HG03460 (cell line): ENCODE measurements at regions not wholly inside any gene's neighbourhood (a gene's known extent, or its start where the extent isn't known, plus 50 kb on each side); places are given as distances from the start of the nearest gene placed in this dataset.

Experiments used
- ATAC-seq: cut with Tn5 transposase; IDR thresholded peaks from one replicate; pipeline ENCODE4 v1.9.1; 2021; ENCODE audit not compliant: unreplicated experiment

GRCh38 chr6:8219352-8219943, 117.1 kb upstream of the EEF1E1 start:
- peak; percentile 54 for ATAC-seq

GRCh38 chr6:8218861-8219260, 116.5 kb upstream of the EEF1E1 start:
- no peak for ATAC-seq

DNA sequence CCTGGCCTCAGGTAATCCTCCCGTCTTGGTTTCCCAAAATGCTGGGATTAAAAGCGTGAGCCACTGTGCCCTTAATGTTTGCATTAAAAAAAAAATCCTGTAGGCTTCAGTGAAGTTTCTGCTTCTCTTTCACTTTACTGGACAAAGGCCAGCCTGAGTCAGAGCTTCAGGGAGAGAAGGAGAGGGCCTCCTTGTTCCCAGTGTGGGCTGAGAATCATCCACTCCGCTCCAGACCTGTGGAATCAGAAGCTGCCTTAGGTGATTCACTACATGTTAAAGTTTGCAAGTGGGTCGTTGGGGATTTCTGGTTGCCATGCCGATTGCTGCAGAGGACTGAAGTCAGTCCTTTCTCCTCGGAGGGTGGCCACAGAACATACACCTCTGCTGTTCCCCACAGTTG, 113.3 kb upstream of the EEF1E1 start:
- no peak for ATAC-seq

GRCh38 chr6:8213995-8214394, 111.6 kb upstream of the EEF1E1 start:
- ATAC-seq: no peak

- ATAC-seq: no peak
Observed at GRCh38 chr6:8212720-8213434, 110.5 kb upstream of the EEF1E1 start.

- no peak for ATAC-seq
Observed at GRCh38 chr6:8207869-8208191, 105.5 kb upstream of the EEF1E1 start.

DNA sequence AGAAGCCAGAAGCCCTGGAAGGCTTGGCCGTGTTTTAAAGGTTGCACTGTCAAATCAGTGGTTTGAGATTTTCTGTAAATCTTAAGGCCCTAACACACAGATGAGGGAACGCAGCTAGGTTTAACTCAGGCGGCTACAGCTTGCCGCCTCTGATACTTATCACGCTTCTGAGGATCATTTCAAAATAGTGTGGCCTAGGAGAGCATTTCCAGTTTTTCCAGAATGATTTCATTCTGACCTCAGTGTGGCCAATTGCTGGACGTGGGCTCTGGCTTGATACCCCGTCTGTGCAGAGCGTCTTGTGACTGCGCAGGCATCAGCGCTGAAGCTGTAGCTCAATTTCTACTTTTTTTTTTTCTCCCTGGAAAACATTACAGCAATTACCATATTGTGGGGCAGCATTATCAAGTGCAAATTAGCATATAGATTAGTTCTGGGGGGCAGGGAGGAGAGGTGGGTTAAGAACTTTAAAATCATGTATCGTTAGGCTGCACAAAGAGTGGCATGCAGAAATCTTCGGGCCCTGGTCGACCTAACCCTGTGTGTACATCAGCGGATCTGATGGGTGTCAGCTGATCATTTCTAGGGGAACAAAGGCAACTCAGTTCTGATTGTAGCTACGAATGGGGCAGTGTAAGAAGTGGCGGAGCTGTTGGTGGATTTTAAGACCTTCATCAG, 105.0 kb upstream of the EEF1E1 start:
- no peak for ATAC-seq

DNA sequence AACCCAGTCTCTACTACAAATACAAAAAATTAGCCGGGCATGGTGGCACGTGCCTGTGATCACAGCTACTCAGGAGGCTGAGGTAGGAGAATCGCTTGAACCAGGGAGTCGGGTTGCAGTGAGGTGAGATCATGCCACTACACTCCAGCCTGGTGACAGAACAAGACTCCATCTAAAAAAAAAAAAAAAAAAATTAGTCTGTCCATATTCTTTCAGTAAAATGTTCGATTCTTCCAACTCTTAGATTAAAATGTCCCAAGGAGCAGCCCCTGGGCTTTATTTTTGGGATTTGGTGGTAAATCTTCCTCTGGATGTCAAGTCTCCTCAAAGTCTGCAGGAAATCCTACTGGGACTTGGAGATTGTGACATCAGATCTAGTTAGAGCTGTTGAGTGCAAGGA, 101.0 kb upstream of the EEF1E1 start:
- no peak for ATAC-seq

DNA sequence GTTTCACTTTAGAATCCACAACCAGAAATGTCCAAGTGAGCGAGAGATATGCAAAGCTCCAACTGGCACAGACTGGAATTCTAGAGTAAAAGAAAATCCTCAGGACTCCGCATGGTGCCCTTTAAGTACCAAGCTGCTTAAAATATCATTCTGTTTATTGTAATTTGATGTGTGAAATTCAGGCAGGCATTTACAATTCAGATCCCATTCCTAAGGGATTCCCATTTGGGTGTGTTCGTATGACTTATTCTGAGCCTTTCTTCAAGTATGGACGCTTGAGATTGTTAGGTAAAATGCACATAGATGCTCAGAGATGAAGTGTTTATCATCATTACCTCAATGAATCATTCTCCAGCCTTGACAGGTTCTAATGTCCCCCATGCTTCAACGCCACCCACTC, 99.3 kb upstream of the EEF1E1 start:
- ATAC-seq: no peak

- no peak for ATAC-seq
Observed at GRCh38 chr6:8200255-8200654, 97.9 kb upstream of the EEF1E1 start.

DNA sequence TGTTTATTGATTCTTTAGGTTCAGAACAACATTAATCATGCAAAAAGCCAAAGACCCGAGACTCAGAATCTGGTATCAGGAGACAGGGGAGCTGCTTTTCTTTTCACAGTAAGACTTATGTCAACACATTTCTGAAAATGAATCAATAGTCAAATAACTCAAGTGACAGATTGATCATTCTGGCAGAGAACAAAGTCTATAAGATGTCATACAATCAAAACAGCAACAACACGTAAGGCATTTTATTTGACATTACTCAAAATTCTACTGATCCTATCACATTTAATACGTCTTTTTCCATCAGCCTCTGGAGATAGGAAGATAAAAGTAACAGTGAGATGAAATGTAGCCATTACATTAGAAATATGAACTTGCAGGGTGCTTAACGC, 93.4 kb upstream of the EEF1E1 start:
- no peak for ATAC-seq

DNA sequence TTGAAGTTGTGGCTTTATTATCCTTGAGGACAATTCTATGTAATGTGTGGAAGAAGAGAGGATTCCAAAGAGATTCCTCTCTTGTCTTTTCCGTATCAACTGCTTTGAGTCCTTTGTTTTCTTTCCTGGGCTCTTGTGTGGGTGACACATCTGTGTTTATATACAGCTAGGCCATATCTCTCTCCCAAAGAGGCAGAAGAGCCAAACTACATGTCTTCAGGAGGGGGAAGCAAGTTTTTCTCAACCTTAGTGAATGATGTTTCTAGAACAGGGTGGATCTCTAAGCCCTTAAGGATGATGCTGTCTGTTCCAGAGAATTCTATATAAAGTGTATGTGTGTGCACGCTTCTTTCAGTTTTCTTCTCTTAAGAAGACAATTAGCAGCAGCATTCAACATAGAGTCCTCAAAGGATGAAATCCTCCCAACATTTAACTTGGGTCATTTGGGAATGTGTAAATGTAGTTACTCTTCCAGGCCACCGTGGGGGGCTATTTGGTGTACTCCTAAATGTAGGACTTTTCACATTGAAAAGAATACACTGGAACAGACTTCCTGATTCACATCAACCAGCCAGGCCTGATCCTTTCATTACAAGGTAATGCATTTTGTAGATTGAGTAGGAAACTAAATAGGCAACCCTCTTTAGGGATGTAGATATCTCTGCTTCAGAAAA, 92.8 kb upstream of the EEF1E1 start:
- no peak for ATAC-seq

DNA sequence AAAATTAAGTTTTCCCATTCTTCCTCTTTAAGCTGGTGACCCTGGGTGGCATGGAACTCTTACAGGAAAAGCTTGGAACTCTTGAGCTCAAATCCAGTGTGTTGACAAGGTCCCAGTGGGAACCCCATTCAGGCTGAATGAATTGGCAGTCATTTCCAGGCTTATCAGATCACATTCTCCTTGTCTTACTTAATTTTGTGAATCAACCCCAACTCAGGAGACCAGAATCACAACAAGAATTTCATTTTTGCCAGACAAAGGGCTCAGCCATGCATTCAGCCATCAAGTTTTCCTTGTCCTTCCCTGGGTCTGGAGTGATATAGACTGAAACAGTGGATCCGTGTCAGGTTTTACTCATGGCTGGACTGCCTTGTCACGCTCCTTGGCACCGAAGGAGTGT, 92.1 kb upstream of the EEF1E1 start:
- no peak for ATAC-seq

DNA sequence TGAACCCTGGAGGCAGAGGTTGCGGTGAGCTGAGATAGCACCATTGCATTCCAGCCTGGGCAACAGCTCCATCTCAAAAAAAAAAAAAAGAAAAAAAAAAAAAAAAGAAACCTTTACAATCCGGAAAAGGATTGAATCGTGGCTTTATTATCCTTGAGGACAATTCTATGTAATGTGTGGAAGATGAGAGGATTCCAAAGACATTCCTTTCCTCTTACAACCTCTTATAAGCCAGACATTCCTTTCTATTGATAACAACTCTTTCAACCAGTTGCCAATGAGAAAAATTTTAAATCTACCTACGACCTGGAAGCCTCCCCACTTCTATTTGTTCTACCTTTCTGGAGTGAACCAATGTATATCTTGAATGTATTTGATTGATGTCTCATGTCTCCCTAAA, 91.2 kb upstream of the EEF1E1 start:
- ATAC-seq: no peak

DNA sequence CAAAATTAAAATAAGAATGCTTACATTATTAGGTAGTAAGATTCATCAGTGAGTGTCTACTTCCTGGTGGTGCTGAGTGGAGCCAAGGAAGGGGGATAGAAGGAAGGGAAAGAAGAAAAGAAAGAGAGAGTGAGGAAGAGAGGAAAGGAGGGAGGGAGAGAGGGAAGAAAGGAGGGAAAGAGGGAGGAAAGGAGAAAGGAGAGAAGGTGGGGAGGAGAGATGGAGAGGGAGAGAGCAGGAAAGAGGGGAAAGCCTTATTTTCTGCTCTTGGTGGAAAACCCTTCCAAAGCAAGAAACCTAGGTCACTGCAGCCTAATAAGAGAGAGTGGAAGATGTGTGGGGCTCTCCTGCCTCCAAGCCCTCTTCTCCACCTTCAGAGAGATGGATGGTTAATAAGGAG, 90.2 kb upstream of the EEF1E1 start:
- no peak for ATAC-seq

DNA sequence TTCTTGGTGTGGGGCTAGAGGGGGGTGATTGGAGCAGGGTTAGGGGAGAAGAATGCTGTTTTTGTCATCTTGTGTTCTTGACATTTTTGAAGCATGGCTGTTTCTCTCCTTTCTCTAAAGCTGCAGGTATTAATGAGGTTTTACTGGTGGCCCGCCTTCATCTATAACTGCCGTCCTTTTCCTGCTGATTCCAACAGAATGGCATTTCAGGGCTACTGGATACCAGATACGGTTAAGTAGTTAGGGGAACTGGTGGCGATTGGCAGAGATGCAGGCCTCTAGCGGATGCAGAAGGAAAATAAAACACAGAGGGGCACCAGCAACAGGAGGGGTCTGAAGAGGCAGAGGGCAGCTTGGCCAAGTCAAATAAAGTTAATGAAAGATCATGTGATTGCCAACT, 89.7 kb upstream of the EEF1E1 start:
- no peak for ATAC-seq

DNA sequence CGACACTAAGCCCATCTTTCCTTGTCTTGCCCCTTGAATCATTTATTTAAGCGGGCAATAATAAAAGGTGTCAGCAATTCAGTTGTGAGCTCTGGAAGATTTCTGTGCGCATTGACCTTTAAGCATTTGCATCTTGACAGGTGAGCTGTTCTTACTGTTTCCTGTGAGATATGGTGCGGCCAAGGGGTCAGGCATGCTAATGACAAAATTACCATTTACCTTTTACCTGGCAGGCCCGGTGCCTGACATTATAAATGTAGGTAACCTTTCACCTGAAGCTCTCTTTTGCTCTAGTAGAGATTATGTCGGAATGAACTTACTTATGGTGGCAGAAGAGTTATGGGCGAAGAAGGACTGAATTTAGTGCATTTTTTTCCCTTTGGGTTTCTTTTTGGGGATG, 89.3 kb upstream of the EEF1E1 start:
- no peak for ATAC-seq

GRCh38 chr6:8187209-8187608, 84.9 kb upstream of the EEF1E1 start:
- ATAC-seq: no peak

GRCh38 chr6:8182902-8183665, 80.7 kb upstream of the EEF1E1 start:
- ATAC-seq: no peak

DNA sequence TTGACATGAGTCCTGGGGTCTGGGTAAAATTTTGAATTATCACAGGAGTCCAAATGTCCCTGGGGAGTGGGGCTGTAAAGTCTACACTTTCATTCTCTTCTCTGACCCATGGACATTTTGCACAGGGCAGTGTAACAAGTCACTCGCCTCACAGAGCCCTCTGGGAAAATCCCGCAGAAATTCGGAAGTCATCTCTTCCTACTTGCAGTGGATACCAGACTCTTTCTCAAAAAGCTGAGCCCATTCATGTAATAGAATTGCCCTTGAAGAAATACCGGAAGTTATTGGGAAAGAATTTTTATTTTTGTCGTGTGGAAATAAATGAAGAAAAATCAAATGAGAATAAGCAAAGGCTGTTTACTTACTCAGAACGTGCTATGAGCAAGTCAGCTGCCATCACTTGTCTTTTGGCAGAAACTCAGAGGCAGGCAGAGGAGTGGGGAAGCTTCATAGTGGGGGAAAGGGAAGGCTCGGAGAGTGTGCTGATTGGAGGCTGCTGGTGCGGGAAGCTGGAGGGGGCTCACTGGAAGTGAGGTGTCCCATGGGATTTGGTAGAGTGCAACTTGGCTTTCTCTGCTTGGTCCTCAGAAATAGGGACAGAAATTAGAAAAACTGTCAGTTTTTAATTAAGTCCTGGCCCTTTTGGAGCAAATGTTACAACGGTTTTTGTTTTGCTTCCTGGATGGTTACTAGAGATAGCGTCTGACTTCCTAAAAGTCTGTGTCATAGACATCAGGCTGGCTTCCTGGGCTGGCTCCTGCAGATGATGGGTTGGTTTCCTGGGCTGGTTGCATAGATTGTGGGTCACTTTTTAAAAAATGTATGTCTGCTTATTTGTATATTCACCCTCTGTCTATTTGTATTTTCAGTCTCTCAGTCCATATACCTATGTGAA, 79.8 kb upstream of the EEF1E1 start:
- no peak for ATAC-seq
